A673 (cell line): ENCODE measurements at regions not wholly inside any gene's neighbourhood (a gene's known extent, or its start where the extent isn't known, plus 50 kb on each side); places are given as distances from the start of the nearest gene placed in this dataset.

Source experiments
- BruUV-seq: library from RNA; stranded (reverse); fragments of 400-500 nt; replicated peaks from 2 replicates; lab custom pipeline; 2021; lab: Mats Ljungman, UMichigan
- CTCF ChIA-PET: fragments of 300-600 bp; sonication (Branson Sonifier 250); formaldehyde crosslinking; loops from one replicate; lab custom pipeline; 2022; ENCODE audit warnings: antibody characterized with exemption; lab: Charles Lee
- POLR2A ChIA-PET: fragments of 300-600 bp; sonication (Branson Sonifier 250); formaldehyde crosslinking; loops from one replicate; lab custom pipeline; 2022; ENCODE audit warnings: antibody characterized with exemption; ENCODE audit not compliant: low non-redundant PET; lab: Charles Lee
- DNase-seq: peaks from one replicate; pipeline ENCODE4 v3.0.0-alpha.2; 2015; ENCODE audit warnings: low spot score
- H3K27ac ChIP-seq: fragments of 200-600 bp; sonication (generic); 2 replicates; pipeline ENCODE4 v1.5.1; 2016; ENCODE audit warnings: mixed run types, low read depth, mild to moderate bottlenecking, mixed read lengths, antibody characterized with exemption, low read length; ENCODE audit not compliant: poor library complexity, severe bottlenecking
- H3K27me3 ChIP-seq: fragments of 200-600 bp; sonication (generic); replicated peaks from 2 replicates; pipeline ENCODE4 v1.6.1; 2017; ENCODE audit warnings: mixed run types, low read depth, mild to moderate bottlenecking, mixed read lengths, antibody characterized with exemption, low read length; ENCODE audit not compliant: insufficient read depth, poor library complexity
- H3K36me3 ChIP-seq: fragments of 200-600 bp; sonication (generic); 2 replicates; pipeline ENCODE4 v1.6.1; 2016; ENCODE audit warnings: mixed run types, mild to moderate bottlenecking, mixed read lengths, antibody characterized with exemption, low read length; ENCODE audit not compliant: insufficient read depth, poor library complexity, severe bottlenecking
- H3K4me1 ChIP-seq: fragments of 200-600 bp; sonication (generic); 2 replicates; pipeline ENCODE4 v1.6.1; 2017; ENCODE audit warnings: mixed run types, mild to moderate bottlenecking, mixed read lengths, antibody characterized with exemption, low read length; ENCODE audit not compliant: insufficient read depth, poor library complexity, severe bottlenecking
- H3K4me3 ChIP-seq: fragments of 200-600 bp; sonication (generic); 2 replicates; pipeline ENCODE4 v1.5.1; 2016; ENCODE audit warnings: low read depth, mixed run types, mild to moderate bottlenecking, mixed read lengths, low read length; ENCODE audit not compliant: poor library complexity, severe bottlenecking
- H3K9me3 ChIP-seq: fragments of 200-600 bp; sonication (generic); 2 replicates; pipeline ENCODE4 v1.6.1; 2016; ENCODE audit warnings: mixed run types, low read depth, mild to moderate bottlenecking, mixed read lengths, antibody characterized with exemption, low read length; ENCODE audit not compliant: poor library complexity, severe bottlenecking
- CTCF ChIP-seq: fragments of 300-800, 200-600 bp; sonication (generic); conservative IDR thresholded peaks from 2 replicates; pipeline ENCODE4 v1.5.1; 2017; ENCODE audit warnings: low read depth, mild to moderate bottlenecking, antibody characterized with exemption, low read length, moderate library complexity, mixed read lengths
- EZH2 ChIP-seq: fragments of 200-600 bp; sonication (generic); IDR thresholded peaks from 2 replicates; pipeline ENCODE4 v1.6.1; 2017; ENCODE audit warnings: borderline replicate concordance, low read depth, mild to moderate bottlenecking, mixed read lengths, antibody characterized with exemption, low read length; ENCODE audit not compliant: poor library complexity, severe bottlenecking
- intact Hi-C: fragments of 100-400 bp; cut with micrococcal nuclease; formaldehyde crosslinking; loops from one replicate; pipeline ENCODE4 v1.10.0; 2022; ENCODE audit not compliant: unreplicated experiment

- POLR2A ChIA-PET = no interaction called here
- TF ChIP-seq EZH2 (no peak), CTCF (no peak)
- H3K27me3 ChIP-seq = no peaks in the 10 kb centered on the region
- no peak overlapping the region for H3K27ac ChIP-seq
- H3K9me3 ChIP-seq = no peaks in the 10 kb centered on the region
- no peak for DNase-seq
- CTCF ChIA-PET = no interaction called here
- intact Hi-C loops = loop anchor here (10.0 kb wide), 1 partner anchor 286 kb away; the partner anchor contains the start of genes RO60 and UCHL5
- H3K36me3 ChIP-seq = no peaks in the 10 kb centered on the region
- H3K4me1 ChIP-seq = peaks cover 4% of the 10 kb centered on the region
- no TSS peak for BruUV-seq
- no peak overlapping the region for H3K4me3 ChIP-seq
These were observed 153.9 kb upstream of the B3GALT2 start for GRCh38 chr1:193340331-193340730.

DNA sequence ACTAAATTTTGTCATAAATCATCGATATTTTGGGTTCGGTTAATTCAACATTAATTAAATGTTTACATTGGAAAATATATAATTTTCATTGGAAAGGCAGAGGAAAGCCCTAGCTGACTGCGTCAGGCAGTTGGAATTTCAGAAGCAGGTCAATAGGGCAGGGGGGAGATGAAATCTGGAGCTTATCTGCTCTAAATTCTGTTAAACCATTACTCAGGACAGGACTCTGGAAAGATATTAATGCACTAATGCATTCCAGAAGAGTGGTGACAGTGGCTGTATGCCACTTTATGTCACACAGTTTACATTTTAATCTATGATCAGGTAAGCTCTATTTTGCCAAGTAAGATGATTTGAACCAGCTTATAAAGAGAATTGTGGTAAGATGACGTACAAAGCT is 153.0 kb upstream of the B3GALT2 start:
- CTCF ChIA-PET = no interaction called here
- no TSS peak for BruUV-seq
- intact Hi-C loops = no loop called here
- H3K4me1 ChIP-seq = peaks cover 4% of the 10 kb centered on the region
- POLR2A ChIA-PET = no interaction called here
- H3K4me3 ChIP-seq = no peak overlapping the region
- no peaks in the 10 kb centered on the region for H3K27me3 ChIP-seq
- no peak for TF ChIP-seq EZH2
- TF ChIP-seq CTCF = no peak
- H3K9me3 ChIP-seq = no peaks in the 10 kb centered on the region
- no peak overlapping the region for H3K27ac ChIP-seq
- no peak for DNase-seq
- no peaks in the 10 kb centered on the region for H3K36me3 ChIP-seq

DNA sequence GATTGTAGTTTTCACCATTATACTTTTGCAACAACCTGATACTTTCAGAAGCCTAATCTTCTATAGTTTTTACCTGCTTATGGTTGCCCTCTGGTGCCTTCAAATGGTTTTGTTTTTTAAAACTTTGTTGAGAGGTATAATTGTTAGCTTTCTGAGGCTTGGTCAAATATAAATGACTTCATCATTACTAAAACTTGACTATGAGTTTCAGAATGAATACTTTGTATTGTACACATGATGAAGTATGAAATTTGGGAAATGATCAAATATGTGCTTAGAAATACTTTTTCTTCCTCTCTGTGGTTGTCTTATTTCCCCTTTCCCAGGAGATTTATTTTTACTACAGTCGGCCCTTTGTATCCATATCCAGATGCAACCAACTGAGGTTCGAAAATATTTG is 151.8 kb upstream of the B3GALT2 start:
- no peak for DNase-seq
- POLR2A ChIA-PET = no interaction called here
- no TSS peak for BruUV-seq

More for the DNA sequence above, 151.8 kb upstream of the B3GALT2 start:
- H3K9me3 ChIP-seq = peaks cover 5% of the 10 kb centered on the region
- no peaks in the 10 kb centered on the region for H3K36me3 ChIP-seq
- H3K4me1 ChIP-seq = peaks cover 4% of the 10 kb centered on the region
- CTCF ChIA-PET = no interaction called here
- no peaks in the 10 kb centered on the region for H3K27me3 ChIP-seq
- no peak overlapping the region for H3K27ac ChIP-seq
- H3K4me3 ChIP-seq = no peak overlapping the region
- intact Hi-C loops = no loop called here
- TF ChIP-seq CTCF = no peak; the same call in 1 of the 2 replicates
